ENCODE measurements at regions not wholly inside any gene's neighbourhood (a gene's known extent, or its start where the extent isn't known, plus 50 kb on each side); places are given as distances from the start of the nearest gene placed in this dataset.
"Not testable (repeated sequence)": the region's sequence is repeated elsewhere in the genome, so short reads cannot be mapped to it uniquely, and the experiment has no call there.

- DNase-seq (ENCODE audit: low spot score), result peak; percentile 11
These were observed 244.7 kb downstream of the KIF20B start for GRCh38 chr10:89946106-89946505.

- DNase-seq (ENCODE audit: low spot score), result no peak
These were observed 248.1 kb downstream of the KIF20B start for GRCh38 chr10:89949496-89949895.

- no peak for DNase-seq (ENCODE audit: low spot score)
These were observed 250.9 kb downstream of the KIF20B start for GRCh38 chr10:89952325-89952724.

- DNase-seq (ENCODE audit: low spot score), result no peak
These were observed 251.4 kb downstream of the KIF20B start for GRCh38 chr10:89952751-89953150.

- no peak for DNase-seq (ENCODE audit: low spot score)
These were observed 252.7 kb downstream of the KIF20B start for GRCh38 chr10:89954061-89954460.

GRCh38 chr10:89954787-89955566 lies 253.6 kb downstream of the KIF20B start:
- DNase-seq (ENCODE audit: low spot score), result peak; percentile 28

- no peak for DNase-seq (ENCODE audit: low spot score)
These were observed 258.2 kb downstream of the KIF20B start for GRCh38 chr10:89959433-89960110.

GRCh38 chr10:89963451-89964102 lies 262.2 kb downstream of the KIF20B start:
- no peak for DNase-seq (ENCODE audit: low spot score)

GRCh38 chr10:89966211-89966610 lies 264.8 kb downstream of the KIF20B start:
- DNase-seq (ENCODE audit: low spot score), result no peak

GRCh38 chr10:89973326-89973725 lies 271.9 kb downstream of the KIF20B start:
- no peak for DNase-seq (ENCODE audit: low spot score)

GRCh38 chr10:89975071-89975470 lies 273.7 kb downstream of the KIF20B start:
- no peak for DNase-seq (ENCODE audit: low spot score)

- DNase-seq (ENCODE audit: low spot score), result peak; percentile 28
These were observed 274.4 kb downstream of the KIF20B start for GRCh38 chr10:89975771-89976170.

- DNase-seq (ENCODE audit: low spot score), result no peak
These were observed 276.7 kb downstream of the KIF20B start for GRCh38 chr10:89978081-89978480.

- DNase-seq (ENCODE audit: low spot score), result no peak
These were observed 278.3 kb downstream of the KIF20B start for GRCh38 chr10:89979726-89980125.

GRCh38 chr10:89980166-89980565 lies 278.8 kb downstream of the KIF20B start:
- no peak for DNase-seq (ENCODE audit: low spot score)

- DNase-seq (ENCODE audit: low spot score), result no peak
These were observed 280.5 kb downstream of the KIF20B start for GRCh38 chr10:89981891-89982290.

GRCh38 chr10:89985446-89985845 lies 284.1 kb downstream of the KIF20B start:
- DNase-seq (ENCODE audit: low spot score), result no peak

GRCh38 chr10:89988361-89988760 lies 287.0 kb downstream of the KIF20B start:
- not testable (repeated sequence) for DNase-seq (ENCODE audit: low spot score)

GRCh38 chr10:89992575-89992974 lies 291.2 kb downstream of the KIF20B start:
- no peak for DNase-seq (ENCODE audit: low spot score)

GRCh38 chr10:90007226-90007625 lies 305.8 kb downstream of the KIF20B start:
- DNase-seq (ENCODE audit: low spot score), result no peak

- not testable (repeated sequence) for DNase-seq (ENCODE audit: low spot score)
These were observed 309.9 kb downstream of the KIF20B start for GRCh38 chr10:90011281-90011680.

GRCh38 chr10:90018819-90019218 lies 317.4 kb downstream of the KIF20B start:
- no peak for DNase-seq (ENCODE audit: low spot score)

GRCh38 chr10:90020506-90020905 lies 319.1 kb downstream of the KIF20B start:
- no peak for DNase-seq (ENCODE audit: low spot score)

Data from NAMALWA (cell line).